ENCODE measurements at regions not wholly inside any gene's neighbourhood (a gene's known extent, or its start where the extent isn't known, plus 50 kb on each side); places are given as distances from the start of the nearest gene placed in this dataset.

DNA sequence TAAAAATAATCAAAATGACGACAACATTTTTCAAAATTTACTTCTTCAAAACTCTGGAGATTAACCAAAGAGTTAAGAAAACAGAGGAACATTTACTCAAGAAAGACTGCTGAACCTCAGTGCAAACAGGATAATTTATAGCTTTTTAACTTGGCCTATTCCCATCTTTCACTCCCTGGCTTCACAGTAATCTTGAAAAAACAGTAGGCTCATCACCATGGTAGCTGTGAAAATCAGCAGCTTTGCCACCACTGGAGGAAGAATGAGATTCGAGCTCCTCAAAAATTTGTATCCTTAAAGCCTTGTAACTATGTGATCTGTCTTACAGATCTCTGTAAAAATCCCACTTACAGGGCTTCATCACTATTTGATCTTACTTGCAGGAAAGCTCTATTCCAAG lies 447.7 kb upstream of the CTSO start:
- Histone ChIP-seq H3K4me3 (ENCODE audit: insufficient read depth, low read length, poor library complexity, severe bottlenecking) (no peak overlapping the region), H3K27me3 (ENCODE audit: low read length) (no peaks in the 10 kb centered on the region), H3K9ac (ENCODE audit: low read length) (no peak overlapping the region), H3K4me2 (ENCODE audit: low read depth, low read length, poor library complexity, severe bottlenecking) (no peak overlapping the region), H3F3A (ENCODE audit: insufficient read depth) (no peaks in the 10 kb centered on the region), H3K36me3 (ENCODE audit: low read length) (no peaks in the 10 kb centered on the region), H3K79me2 (ENCODE audit: insufficient read depth, low read length) (no peaks in the 10 kb centered on the region), H4K20me1 (ENCODE audit: low read depth, low read length) (no peaks in the 10 kb centered on the region), H3K27ac (ENCODE audit: low read depth, low read length) (no peak overlapping the region), H3K9me3 (ENCODE audit: insufficient read depth, low read length) (no peaks in the 10 kb centered on the region), H3K9me2 (replicated peaks; ENCODE audit: insufficient read depth, low read length) (no peaks in the 10 kb centered on the region), H2AFZ (ENCODE audit: low read depth, low read length, severe bottlenecking) (no peak overlapping the region)
- TF ChIP-seq, protein P1, sequence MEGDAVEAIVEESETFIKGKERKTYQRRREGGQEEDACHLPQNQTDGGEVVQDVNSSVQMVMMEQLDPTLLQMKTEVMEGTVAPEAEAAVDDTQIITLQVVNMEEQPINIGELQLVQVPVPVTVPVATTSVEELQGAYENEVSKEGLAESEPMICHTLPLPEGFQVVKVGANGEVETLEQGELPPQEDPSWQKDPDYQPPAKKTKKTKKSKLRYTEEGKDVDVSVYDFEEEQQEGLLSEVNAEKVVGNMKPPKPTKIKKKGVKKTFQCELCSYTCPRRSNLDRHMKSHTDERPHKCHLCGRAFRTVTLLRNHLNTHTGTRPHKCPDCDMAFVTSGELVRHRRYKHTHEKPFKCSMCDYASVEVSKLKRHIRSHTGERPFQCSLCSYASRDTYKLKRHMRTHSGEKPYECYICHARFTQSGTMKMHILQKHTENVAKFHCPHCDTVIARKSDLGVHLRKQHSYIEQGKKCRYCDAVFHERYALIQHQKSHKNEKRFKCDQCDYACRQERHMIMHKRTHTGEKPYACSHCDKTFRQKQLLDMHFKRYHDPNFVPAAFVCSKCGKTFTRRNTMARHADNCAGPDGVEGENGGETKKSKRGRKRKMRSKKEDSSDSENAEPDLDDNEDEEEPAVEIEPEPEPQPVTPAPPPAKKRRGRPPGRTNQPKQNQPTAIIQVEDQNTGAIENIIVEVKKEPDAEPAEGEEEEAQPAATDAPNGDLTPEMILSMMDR (IDR thresholded peaks at IDR 0.05; ENCODE audit: insufficient read depth, low read length, poor library complexity, severe bottlenecking), result no peak
- no peak for TF ChIP-seq EZH2phosphoT487 (conservative IDR thresholded peaks at IDR 0.05; ENCODE audit: low read length)

DNA sequence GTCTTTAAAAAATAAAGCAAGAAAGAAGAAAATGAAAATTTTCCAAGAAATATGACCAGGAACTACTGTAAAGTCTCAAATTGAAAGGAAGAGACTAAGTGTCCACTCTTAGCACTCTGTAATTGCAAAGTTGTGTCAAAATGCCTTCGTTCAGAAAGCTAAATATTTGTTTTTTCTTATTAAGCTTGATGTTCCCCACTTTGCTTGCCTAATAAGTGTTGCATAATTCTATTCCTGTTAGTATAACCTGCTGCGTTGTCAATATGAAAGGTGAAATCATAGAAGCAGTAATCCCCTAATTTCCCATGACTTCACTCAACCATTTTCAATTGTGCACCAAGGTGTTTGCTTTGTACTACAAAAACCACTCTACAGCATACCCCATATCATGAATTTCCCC lies 442.9 kb upstream of the CTSO start:
- no peak overlapping the region for H3K4me2 ChIP-seq (ENCODE audit: low read depth, low read length, poor library complexity, severe bottlenecking)
- no peak overlapping the region for H2AFZ ChIP-seq (ENCODE audit: low read depth, low read length, severe bottlenecking)
- H3K27ac ChIP-seq (ENCODE audit: low read depth, low read length), result no peak overlapping the region
- no peaks in the 10 kb centered on the region for H3K79me2 ChIP-seq (ENCODE audit: insufficient read depth, low read length)
- no peaks in the 10 kb centered on the region for H3K9me3 ChIP-seq (ENCODE audit: insufficient read depth, low read length)
- H3K4me3 ChIP-seq (ENCODE audit: insufficient read depth, low read length, poor library complexity, severe bottlenecking), result no peak overlapping the region
- no peaks in the 10 kb centered on the region for H4K20me1 ChIP-seq (ENCODE audit: low read depth, low read length)
- no peaks in the 10 kb centered on the region for H3K27me3 ChIP-seq (ENCODE audit: low read length)
- H3F3A ChIP-seq (ENCODE audit: insufficient read depth), result no peaks in the 10 kb centered on the region
- no peak overlapping the region for H3K9ac ChIP-seq (ENCODE audit: low read length)
- no peaks in the 10 kb centered on the region for H3K36me3 ChIP-seq (ENCODE audit: low read length)
- no peaks in the 10 kb centered on the region for H3K9me2 ChIP-seq (replicated peaks; ENCODE audit: insufficient read depth, low read length)
- TF ChIP-seq, protein P1 (IDR thresholded peaks at IDR 0.05; ENCODE audit: insufficient read depth, low read length, poor library complexity, severe bottlenecking), result no peak
- no peak for TF ChIP-seq EZH2phosphoT487 (conservative IDR thresholded peaks at IDR 0.05; ENCODE audit: low read length)

DNA sequence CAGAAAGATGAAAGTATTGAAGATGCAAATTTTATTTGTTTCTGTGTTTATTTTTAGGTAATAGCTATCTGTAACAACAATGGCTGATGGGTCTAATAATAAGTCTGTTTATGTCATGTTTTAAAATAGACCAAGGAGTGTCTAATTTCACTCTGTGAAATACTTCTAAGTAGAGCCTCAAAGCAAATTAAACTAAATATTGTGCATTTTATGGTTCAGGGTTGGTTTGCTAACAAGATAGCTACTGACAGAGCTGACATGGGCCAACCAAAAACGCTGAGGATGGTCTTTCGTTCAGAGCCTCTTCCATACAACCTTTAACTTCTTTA lies 437.6 kb upstream of the CTSO start:
- no peak for TF ChIP-seq EZH2phosphoT487 (conservative IDR thresholded peaks at IDR 0.05; ENCODE audit: low read length)
- TF ChIP-seq, protein P1 (IDR thresholded peaks at IDR 0.05; ENCODE audit: insufficient read depth, low read length, poor library complexity, severe bottlenecking), result no peak
- H3K4me3 ChIP-seq (ENCODE audit: insufficient read depth, low read length, poor library complexity, severe bottlenecking), result no peak overlapping the region
- no peak overlapping the region for H3K27ac ChIP-seq (ENCODE audit: low read depth, low read length)
- H3K27me3 ChIP-seq (ENCODE audit: low read length), result no peaks in the 10 kb centered on the region
- no peaks in the 10 kb centered on the region for H3F3A ChIP-seq (ENCODE audit: insufficient read depth)
- no peaks in the 10 kb centered on the region for H3K79me2 ChIP-seq (ENCODE audit: insufficient read depth, low read length)
- no peak overlapping the region for H2AFZ ChIP-seq (ENCODE audit: low read depth, low read length, severe bottlenecking)
- H3K4me2 ChIP-seq (ENCODE audit: low read depth, low read length, poor library complexity, severe bottlenecking), result no peak overlapping the region
- no peaks in the 10 kb centered on the region for H4K20me1 ChIP-seq (ENCODE audit: low read depth, low read length)
- H3K9me2 ChIP-seq (replicated peaks; ENCODE audit: insufficient read depth, low read length), result no peaks in the 10 kb centered on the region
- no peaks in the 10 kb centered on the region for H3K9me3 ChIP-seq (ENCODE audit: insufficient read depth, low read length)
- no peak overlapping the region for H3K9ac ChIP-seq (ENCODE audit: low read length)
- no peaks in the 10 kb centered on the region for H3K36me3 ChIP-seq (ENCODE audit: low read length)
